ENCODE measurements at regions not wholly inside any gene's neighbourhood (a gene's known extent, or its start where the extent isn't known, plus 50 kb on each side); places are given as distances from the start of the nearest gene placed in this dataset.
A peak's percentile ranks its signal among the peaks of the same experiment; 100 is the strongest.

GRCh38 chr12:63319386-63319785 lies 168.4 kb upstream of the AVPR1A start:
- H2AFZ ChIP-seq (ENCODE audit: control insufficient read depth, low read length), result no peak overlapping the region
- H3K27ac ChIP-seq (ENCODE audit: control insufficient read depth, insufficient read depth, low read length), result peak overlapping the region; percentile 31
- no peak overlapping the region for H3K9ac ChIP-seq (ENCODE audit: control insufficient read depth, extremely low read depth, insufficient read depth, low read length)
- FAIRE-seq (peak; percentile 52), DNase-seq (ENCODE audit: low read depth, low spot score) (peak; percentile 56)
- H3K9me3 ChIP-seq (ENCODE audit: control insufficient read depth, low read depth, low read length), result no peaks in the 10 kb centered on the region
- no peaks in the 10 kb centered on the region for H3K9me1 ChIP-seq (ENCODE audit: control insufficient read depth, extremely low read depth, insufficient read depth, low read length)
- H3K79me2 ChIP-seq (ENCODE audit: control insufficient read depth, insufficient read depth, low read length), result no peaks in the 10 kb centered on the region
- TF ChIP-seq EZH2 (IDR thresholded peaks at IDR 0.05; ENCODE audit: low read length) (no peak), CTCF (optimal IDR thresholded peaks at IDR 0.05 in 1 of 3, IDR thresholded peaks at IDR 0.05 in 1 of 3, conservative IDR thresholded peaks at IDR 0.05 in 1 of 3; ENCODE audit: extremely low read depth in 1 of 3, insufficient read depth in 2 of 3, low read length in 3 of 3) (peak in 2 of 3 experiments; percentile 46 to 57)
- dilution Hi-C loops (cut with MboI; ENCODE audit: extremely low pct_ligation_motif_present, low sequenced_read_pairs), result no loop called here
- H3K27me3 ChIP-seq (ENCODE audit: control insufficient read depth, extremely low read depth, insufficient read depth, low read length), result no peaks in the 10 kb centered on the region
- H3K4me3 ChIP-seq (ENCODE audit: control insufficient read depth in 2 of 3, extremely low read depth in 1 of 3, insufficient read depth in 2 of 3, low read depth in 1 of 3, low read length in 3 of 3), result no peak overlapping the region
- no peaks in the 10 kb centered on the region for H4K20me1 ChIP-seq (ENCODE audit: control insufficient read depth, extremely low read depth, insufficient read depth, low read length)
- peaks cover 5% of the 10 kb centered on the region for H3K4me1 ChIP-seq (ENCODE audit: control insufficient read depth, extremely low read depth, insufficient read depth, low read length)
- peak overlapping the region; percentile 32 for H3K4me2 ChIP-seq (ENCODE audit: control insufficient read depth, extremely low read depth, insufficient read depth, low read depth, low read length)
- H3K36me3 ChIP-seq (ENCODE audit: control insufficient read depth in 2 of 2, extremely low read depth in 1 of 2, insufficient read depth in 2 of 2, low read length in 2 of 2), result no peaks in the 10 kb centered on the region

DNA sequence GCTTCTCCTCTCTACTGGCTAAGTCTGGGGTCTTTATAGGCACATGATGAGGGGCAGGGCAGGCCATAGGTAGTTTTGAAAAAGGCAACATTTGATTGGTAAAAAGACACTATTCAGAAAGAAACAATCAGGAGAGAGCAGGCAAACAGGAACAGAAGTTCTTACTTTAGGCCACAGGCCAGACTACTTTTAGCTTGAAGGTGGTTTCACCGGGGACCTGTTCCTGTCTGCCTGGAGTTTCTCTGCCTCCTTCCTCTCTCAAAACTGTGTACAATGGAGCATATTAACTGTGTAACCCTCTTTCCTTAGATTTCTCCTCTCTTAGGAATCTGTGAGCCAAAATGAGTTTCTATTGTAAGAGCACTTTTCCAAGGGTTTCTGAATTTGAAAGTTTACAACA lies 167.9 kb upstream of the AVPR1A start:
- H2AFZ ChIP-seq (ENCODE audit: control insufficient read depth, low read length), result no peak overlapping the region
- H3K36me3 ChIP-seq (ENCODE audit: control insufficient read depth in 2 of 2, extremely low read depth in 1 of 2, insufficient read depth in 2 of 2, low read length in 2 of 2), result no peaks in the 10 kb centered on the region
- H4K20me1 ChIP-seq (ENCODE audit: control insufficient read depth, extremely low read depth, insufficient read depth, low read length), result no peaks in the 10 kb centered on the region
- FAIRE-seq, result no peak
- no peak for DNase-seq (ENCODE audit: low read depth, low spot score)
- H3K9me3 ChIP-seq (ENCODE audit: control insufficient read depth, low read depth, low read length), result no peaks in the 10 kb centered on the region
- no peak overlapping the region for H3K27ac ChIP-seq (ENCODE audit: control insufficient read depth, insufficient read depth, low read length)
- dilution Hi-C loops (cut with MboI; ENCODE audit: extremely low pct_ligation_motif_present, low sequenced_read_pairs), result no loop called here
- no peaks in the 10 kb centered on the region for H3K9me1 ChIP-seq (ENCODE audit: control insufficient read depth, extremely low read depth, insufficient read depth, low read length)
- H3K4me2 ChIP-seq (ENCODE audit: control insufficient read depth, extremely low read depth, insufficient read depth, low read depth, low read length), result no peak overlapping the region
- no peak overlapping the region for H3K4me3 ChIP-seq (ENCODE audit: control insufficient read depth in 2 of 3, extremely low read depth in 1 of 3, insufficient read depth in 2 of 3, low read depth in 1 of 3, low read length in 3 of 3)
- H3K4me1 ChIP-seq (ENCODE audit: control insufficient read depth, extremely low read depth, insufficient read depth, low read length), result peaks cover 5% of the 10 kb centered on the region
- TF ChIP-seq EZH2 (IDR thresholded peaks at IDR 0.05; ENCODE audit: low read length), result no peak
- TF ChIP-seq CTCF (optimal IDR thresholded peaks at IDR 0.05 in 1 of 3, IDR thresholded peaks at IDR 0.05 in 1 of 3, conservative IDR thresholded peaks at IDR 0.05 in 1 of 3; ENCODE audit: extremely low read depth in 1 of 3, insufficient read depth in 2 of 3, low read length in 3 of 3), result no peak
- H3K79me2 ChIP-seq (ENCODE audit: control insufficient read depth, insufficient read depth, low read length), result no peaks in the 10 kb centered on the region
- H3K27me3 ChIP-seq (ENCODE audit: control insufficient read depth, extremely low read depth, insufficient read depth, low read length), result no peaks in the 10 kb centered on the region
- no peak overlapping the region for H3K9ac ChIP-seq (ENCODE audit: control insufficient read depth, extremely low read depth, insufficient read depth, low read length)
